HG02571 (cell line): ENCODE measurements at regions not wholly inside any gene's neighbourhood (a gene's known extent, or its start where the extent isn't known, plus 50 kb on each side); places are given as distances from the start of the nearest gene placed in this dataset.

Experiments used
- ATAC-seq: cut with Tn5 transposase; IDR thresholded peaks from one replicate; pipeline ENCODE4 v1.9.1; 2021; ENCODE audit warnings: mild to moderate bottlenecking, moderate library complexity; ENCODE audit not compliant: unreplicated experiment

GRCh38 chr17:79541056-79541850 lies 69.6 kb downstream of the RBFOX3 start:
- ATAC-seq = no peak

DNA sequence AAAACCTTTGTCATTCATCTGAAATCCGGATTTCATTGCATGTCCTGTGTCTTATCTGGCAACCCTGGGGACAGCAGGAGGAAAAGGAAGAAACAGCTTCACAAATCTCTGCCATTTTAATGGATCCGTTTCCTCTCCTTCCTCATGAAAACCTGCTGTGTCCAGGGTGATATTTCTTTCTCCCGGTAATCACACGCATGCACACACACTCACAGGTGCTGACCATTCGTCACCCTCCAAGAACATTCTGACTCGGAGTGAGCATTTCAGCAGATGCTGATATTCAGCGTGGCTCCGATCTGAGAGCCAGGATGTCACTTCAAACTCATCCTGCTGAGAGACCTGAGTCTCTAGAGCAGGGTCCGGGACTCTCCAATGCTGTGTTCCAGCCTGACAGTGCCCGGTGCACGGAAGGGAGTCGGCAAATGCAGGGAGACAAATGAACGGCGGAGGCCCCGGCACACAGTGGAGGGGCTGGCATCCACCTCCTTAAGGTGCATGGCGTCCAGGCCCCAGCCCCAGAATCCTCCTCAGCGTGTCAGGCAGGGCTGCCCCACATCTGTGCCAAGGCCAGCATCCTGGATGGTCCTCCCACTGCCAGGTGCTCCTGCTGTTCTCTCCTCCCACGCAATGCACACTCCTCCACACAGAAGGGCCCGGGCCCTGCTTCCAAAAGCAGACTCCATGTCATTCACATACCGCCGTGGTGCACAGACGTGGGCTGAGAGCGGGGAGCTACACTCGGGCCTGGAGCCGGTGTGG lies 70.7 kb downstream of the RBFOX3 start:
- ATAC-seq = no peak

DNA sequence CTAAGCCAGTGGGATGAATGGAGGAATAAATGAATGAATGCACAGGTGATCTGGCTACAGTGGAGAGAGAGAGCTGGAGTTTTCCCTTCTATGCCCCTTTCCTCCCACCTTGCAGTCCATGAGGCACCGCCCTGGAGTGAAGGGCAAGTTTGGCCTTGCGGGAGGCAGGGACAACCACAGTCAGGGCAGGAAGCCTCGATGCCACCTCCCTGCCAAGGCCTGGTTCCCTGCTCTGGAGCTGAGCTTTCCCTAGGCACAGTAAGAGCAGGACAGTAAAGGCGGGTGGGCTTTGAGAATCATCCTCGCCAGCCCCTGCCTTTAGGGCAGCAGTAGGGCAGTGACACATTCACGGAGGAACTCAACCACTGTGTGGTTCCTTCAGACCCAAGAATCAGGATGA lies 72.6 kb downstream of the RBFOX3 start:
- ATAC-seq = no peak

DNA sequence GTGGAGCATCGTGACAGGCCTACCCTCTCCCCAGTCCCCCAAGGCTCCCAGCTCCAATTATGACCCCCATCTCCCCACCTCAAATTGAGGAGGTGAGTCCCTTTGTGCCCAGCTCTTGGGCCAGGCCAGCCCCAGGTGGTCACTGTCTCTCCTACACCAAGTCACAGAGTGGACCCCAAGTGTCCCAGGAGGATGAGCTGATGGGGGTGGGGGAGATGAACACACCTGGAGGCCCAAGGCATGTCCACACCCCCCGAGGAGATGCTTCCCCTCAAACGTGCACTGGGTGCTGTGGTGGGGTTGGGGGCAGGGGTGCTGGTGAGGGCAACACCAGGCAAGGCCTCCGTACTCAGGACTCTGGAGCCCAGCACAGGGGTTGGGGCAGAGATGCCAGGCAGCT lies 73.2 kb downstream of the RBFOX3 start:
- no peak for ATAC-seq

DNA sequence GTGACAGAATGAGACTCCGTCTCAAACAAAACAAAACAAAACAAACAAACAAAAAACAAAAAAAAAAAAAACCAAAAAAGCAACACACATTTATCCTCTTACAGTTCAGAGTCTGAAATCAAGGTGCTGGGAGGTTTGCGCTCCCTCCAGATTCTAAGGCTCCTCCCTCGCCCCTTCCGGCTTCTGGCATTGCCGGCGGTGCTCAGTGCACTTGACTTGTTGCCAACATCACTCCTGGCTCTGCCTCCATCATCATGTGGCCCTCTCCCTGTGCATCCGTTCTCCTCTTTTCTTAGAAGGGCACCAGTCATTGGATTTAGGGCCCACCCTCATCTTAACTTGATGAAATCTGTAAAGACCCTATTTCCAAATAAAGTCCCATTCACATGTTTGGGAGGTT lies 73.8 kb downstream of the RBFOX3 start:
- no peak for ATAC-seq

- ATAC-seq = no peak
Measured at GRCh38 chr17:79536212-79536840, 74.5 kb downstream of the RBFOX3 start.

- no peak for ATAC-seq
Measured at GRCh38 chr17:79535728-79536025, 75.2 kb downstream of the RBFOX3 start.

DNA sequence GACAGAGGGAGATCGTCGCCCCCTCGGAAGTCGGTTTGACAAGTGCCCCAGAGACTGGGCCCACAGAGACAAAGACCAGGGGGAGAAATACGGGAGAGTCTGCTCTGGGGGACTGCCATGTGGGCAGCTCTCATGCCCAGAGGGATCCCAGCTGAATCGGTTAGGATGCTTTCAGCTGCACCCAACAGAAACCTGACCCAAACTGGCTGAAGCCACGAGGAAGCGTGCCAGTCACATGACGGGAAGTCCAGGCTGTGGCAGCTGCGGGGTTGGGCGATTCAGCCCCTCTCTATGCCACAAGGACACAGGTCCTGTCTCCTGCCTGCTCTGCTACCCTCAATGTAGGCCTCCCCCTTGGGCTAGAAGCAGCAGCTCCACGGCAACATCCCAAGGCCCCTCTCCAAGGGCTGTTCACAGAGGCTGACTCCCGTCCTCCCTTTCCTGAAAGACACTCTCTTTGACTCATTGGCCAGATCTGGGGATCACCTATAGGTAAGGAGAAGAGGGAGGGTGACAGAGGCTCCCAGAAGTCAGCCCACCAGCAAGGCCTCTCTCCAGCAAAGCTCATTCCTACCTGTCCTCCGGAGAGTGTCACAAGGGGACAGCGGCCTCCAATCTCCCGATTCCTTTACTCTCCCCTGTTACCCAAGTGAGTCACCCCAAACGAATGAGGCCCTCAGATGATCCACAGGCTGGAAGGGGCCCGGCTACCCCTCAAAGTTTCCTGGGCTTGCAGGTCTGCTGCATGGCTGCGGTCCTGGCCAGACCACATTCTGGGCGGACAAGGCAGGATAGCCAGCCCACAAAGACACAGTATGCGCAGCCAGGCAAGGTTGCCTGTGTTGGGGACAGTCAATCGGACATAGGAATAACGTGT lies 75.8 kb downstream of the RBFOX3 start:
- ATAC-seq = no peak

GRCh38 chr17:79534111-79534510 lies 76.7 kb downstream of the RBFOX3 start:
- no peak for ATAC-seq

GRCh38 chr17:79533116-79533515 lies 77.7 kb downstream of the RBFOX3 start:
- no peak for ATAC-seq

DNA sequence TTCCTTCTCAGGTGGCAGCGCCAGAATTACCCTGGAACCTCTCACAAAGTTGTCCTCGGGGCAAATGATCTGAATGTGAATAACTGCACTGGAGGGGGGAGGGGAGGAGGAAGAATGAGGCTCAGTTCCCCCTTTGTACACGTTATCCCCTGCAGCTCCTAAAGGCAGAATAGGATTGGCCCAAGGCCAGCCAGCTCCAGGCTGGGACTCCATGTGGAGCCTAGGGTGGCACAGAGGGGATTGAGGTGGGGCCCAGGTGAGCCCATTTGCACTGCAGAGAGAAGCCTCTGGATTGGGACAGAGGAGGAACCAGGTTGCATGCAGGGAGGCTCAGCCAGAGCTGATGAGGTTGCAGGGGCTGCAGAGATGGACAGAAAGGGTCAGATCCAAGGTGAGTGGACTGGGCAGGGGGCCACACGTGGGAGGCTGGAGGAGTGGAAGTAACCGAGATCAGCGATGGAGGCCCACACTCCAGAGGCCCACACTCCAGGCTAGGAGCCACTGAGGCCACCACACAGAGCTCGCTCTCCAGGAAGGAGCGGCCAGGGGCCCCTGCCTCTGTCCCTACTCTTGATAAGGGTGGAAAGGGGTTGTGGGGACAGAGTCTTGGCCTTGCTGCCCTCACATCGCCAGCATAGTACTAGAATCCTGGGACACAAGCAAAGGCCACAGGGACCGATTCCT lies 78.6 kb downstream of the RBFOX3 start:
- no peak for ATAC-seq

GRCh38 chr17:79531191-79532095 lies 79.4 kb downstream of the RBFOX3 start:
- ATAC-seq = no peak

DNA sequence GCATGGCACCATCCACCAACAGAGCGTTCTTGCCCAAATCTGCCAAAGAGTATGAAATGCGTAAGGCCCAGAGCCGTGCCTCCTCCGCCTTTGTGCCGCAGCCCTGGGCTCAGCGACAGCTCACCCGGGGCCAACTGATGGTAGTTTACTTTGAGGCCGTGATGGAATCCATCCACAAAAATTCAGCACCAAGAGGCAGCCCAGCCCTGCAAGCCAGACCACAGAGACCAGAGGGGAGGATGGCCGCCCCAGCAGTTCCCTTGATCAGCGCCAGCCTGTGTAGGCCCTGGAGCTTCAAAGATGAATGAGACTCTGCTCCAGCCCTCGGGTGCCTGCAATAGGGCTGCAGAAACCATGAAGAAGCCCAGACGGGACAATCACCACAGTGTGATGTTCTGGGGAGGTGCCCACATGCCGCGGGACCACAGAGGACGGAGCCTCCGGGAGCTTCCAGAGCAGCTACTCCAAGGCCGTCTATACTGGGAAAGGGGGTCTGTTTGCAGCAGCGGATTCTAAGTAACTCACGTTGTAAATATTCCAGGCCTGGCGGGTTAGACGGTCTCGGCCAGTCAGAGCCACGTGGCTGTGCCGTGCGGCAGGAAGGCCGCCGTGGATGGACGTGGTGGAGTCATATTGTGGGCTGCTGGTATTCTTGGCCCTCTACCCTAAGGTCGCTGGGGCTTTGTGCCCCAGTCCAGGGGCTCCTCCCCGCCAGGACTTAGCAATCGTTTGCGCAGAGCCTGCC lies 80.3 kb downstream of the RBFOX3 start:
- no peak for ATAC-seq

DNA sequence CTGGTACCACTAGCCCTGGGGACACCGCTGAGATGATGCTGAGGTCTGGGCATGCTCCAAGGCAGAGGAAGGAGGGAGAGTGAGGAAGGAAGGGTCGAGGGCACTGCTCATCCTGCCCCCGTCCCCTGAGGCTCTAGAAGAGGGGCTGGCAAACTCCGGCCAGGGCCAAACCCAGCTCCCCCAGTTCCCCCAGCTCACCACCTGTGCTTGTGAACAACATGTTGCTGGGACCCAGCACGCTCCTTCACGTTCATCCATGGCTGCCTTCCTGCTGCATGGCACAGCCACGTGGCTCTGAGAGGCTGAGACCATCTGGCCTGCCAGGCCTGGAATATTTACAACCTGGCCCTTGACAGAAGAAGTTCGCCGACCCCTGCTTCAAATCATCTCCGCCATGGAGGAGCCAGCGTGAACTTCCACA lies 81.2 kb downstream of the RBFOX3 start:
- no peak for ATAC-seq

DNA sequence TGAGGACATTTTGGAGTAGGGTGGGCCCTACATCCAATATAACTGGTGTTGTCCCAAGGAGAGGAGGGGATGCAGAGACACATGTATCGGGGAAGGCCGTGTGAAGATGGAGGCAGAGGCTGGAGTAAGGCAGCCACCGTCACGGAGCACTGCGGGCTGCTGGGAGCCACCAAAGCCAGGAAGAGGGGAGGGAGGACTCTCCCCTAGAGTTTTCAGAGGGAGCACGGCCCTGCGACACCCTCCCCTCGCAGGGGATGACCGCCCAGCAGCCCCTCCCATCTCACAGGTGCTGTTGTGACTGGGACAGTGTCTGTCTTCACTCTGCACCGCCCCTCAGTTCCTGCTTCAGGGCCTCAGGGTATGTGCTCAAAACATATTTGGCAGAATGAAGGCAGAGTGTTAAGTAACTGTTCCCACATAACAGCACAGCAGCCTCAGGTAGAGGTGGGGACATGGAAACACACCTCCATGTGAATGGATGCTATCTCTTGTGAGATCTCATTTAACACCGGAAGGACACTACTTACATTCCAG lies 82.2 kb downstream of the RBFOX3 start:
- ATAC-seq = no peak

- ATAC-seq = no peak
Measured at GRCh38 chr17:79527306-79527705, 83.5 kb downstream of the RBFOX3 start.

GRCh38 chr17:79525793-79526677 lies 84.8 kb downstream of the RBFOX3 start:
- no peak for ATAC-seq
